ENCODE measurements at regions not wholly inside any gene's neighbourhood (a gene's known extent, or its start where the extent isn't known, plus 50 kb on each side); places are given as distances from the start of the nearest gene placed in this dataset.

- Mint-ChIP-seq H3K27me3 (no peaks in the 10 kb centered on the region), H3K4me3 (no peak overlapping the region), H3K4me1 (ENCODE audit: low read depth) (peaks cover 28% of the 10 kb centered on the region), H3K36me3 (ENCODE audit: low read depth) (peaks cover 2% of the 10 kb centered on the region), H3K9me3 (peaks cover 5% of the 10 kb centered on the region), H3K27ac (peak overlapping the region; percentile 65)
- ChIA-PET POLR2A (interaction anchor here (1.4 to 2.0 kb wide), 2 partner anchors 12 to 62 kb away, joined by 5 to 10 read pairs; partner anchors contain the start of gene JAK2), CTCF (interaction anchor here (0.7 to 3.5 kb wide), 21 partner anchors 9 to 681 kb away, joined by 3 to 35 read pairs (median 4); no protein-coding TSS in a partner anchor)
- peak; percentile 30 for DNase-seq
- intact Hi-C loops (cut with micrococcal nuclease) = loop anchor here (5.0 kb wide), 1 partner anchor 162 kb away; no protein-coding TSS in a partner anchor
- peak; percentile 79 for ATAC-seq
- peak; percentile 39 for TF ChIP-seq CTCF (IDR thresholded peaks at IDR 0.05)
Measured at GRCh38 chr9:4923580-4924544, 61.2 kb upstream of the JAK2 start.

- Mint-ChIP-seq H3K27me3 (no peaks in the 10 kb centered on the region), H3K9me3 (no peaks in the 10 kb centered on the region), H3K27ac (no peak overlapping the region), H3K4me1 (ENCODE audit: low read depth) (peaks cover 28% of the 10 kb centered on the region), H3K4me3 (no peak overlapping the region), H3K36me3 (ENCODE audit: low read depth) (peaks cover 2% of the 10 kb centered on the region)
- POLR2A ChIA-PET = no interaction called here
- ATAC-seq (no peak), DNase-seq (no peak)
- intact Hi-C loops (cut with micrococcal nuclease) = no loop called here
- TF ChIP-seq CTCF (IDR thresholded peaks at IDR 0.05) = no peak
- CTCF ChIA-PET = interaction anchor here (0.7 to 1.7 kb wide), 2 partner anchors 69 to 167 kb away, joined by 3 to 6 read pairs; no protein-coding TSS in a partner anchor
Measured at GRCh38 chr9:4926239-4926638, 58.8 kb upstream of the JAK2 start.

GRCh38 chr9:4927043-4927471 lies 58.0 kb upstream of the JAK2 start:
- no peaks in the 10 kb centered on the region for H3K27me3 Mint-ChIP-seq
- ChIA-PET POLR2A (interaction anchor here (0.6 to 0.7 kb wide), 2 partner anchors 195 to 637 kb away, joined by 4 read pairs; no protein-coding TSS in a partner anchor), CTCF (interaction anchor here (0.7 to 1.7 kb wide), 2 partner anchors 70 to 168 kb away, joined by 3 to 6 read pairs; no protein-coding TSS in a partner anchor)
- no peak for ATAC-seq
- intact Hi-C loops (cut with micrococcal nuclease) = no loop called here
- no peaks in the 10 kb centered on the region for H3K9me3 Mint-ChIP-seq
- H3K4me3 Mint-ChIP-seq = no peak overlapping the region
- H3K4me1 Mint-ChIP-seq (ENCODE audit: low read depth) = peaks cover 28% of the 10 kb centered on the region
- no peak overlapping the region for H3K27ac Mint-ChIP-seq
- TF ChIP-seq CTCF (IDR thresholded peaks at IDR 0.05) = no peak
- H3K36me3 Mint-ChIP-seq (ENCODE audit: low read depth) = peaks cover 1% of the 10 kb centered on the region
- DNase-seq = no peak

- H3K9me3 Mint-ChIP-seq = no peaks in the 10 kb centered on the region
- TF ChIP-seq CTCF (IDR thresholded peaks at IDR 0.05) = no peak
- no peak overlapping the region for H3K4me3 Mint-ChIP-seq
- intact Hi-C loops (cut with micrococcal nuclease) = no loop called here
- H3K4me1 Mint-ChIP-seq (ENCODE audit: low read depth) = peaks cover 28% of the 10 kb centered on the region
- ATAC-seq (no peak), DNase-seq (no peak)
- no peak overlapping the region for H3K27ac Mint-ChIP-seq
- H3K27me3 Mint-ChIP-seq = no peaks in the 10 kb centered on the region
- peaks cover 1% of the 10 kb centered on the region for H3K36me3 Mint-ChIP-seq (ENCODE audit: low read depth)
- POLR2A ChIA-PET = no interaction called here
- CTCF ChIA-PET = no interaction called here
Measured at GRCh38 chr9:4927701-4928100, 57.4 kb upstream of the JAK2 start.
